ENCODE measurements at regions not wholly inside any gene's neighbourhood (a gene's known extent, or its start where the extent isn't known, plus 50 kb on each side); places are given as distances from the start of the nearest gene placed in this dataset.

DNA sequence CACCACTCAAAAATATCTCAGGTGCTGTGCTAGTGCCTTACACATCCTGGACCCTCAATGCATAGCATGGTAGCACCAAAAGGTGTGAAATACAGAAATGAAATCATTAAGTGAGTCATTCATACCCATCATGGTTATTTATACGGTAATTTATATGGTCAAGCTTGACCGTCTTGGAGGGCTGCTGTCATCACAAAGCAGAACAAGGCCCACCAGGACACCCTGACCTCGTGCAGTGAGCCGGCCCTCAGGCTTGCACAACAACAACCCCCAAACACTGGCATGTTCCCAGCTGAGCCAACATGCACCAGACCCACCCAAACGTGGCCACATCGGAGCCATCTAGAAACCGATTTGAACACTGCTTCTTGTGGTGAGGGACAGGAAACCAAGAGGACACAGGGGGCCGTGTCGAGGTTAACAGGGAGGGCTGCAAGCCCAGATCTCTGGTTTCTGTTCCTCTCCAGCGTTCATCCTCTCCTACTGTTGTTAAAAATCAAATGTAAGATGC is 378.5 kb upstream of the ID2 start:
- TF ChIP-seq, protein P1, sequence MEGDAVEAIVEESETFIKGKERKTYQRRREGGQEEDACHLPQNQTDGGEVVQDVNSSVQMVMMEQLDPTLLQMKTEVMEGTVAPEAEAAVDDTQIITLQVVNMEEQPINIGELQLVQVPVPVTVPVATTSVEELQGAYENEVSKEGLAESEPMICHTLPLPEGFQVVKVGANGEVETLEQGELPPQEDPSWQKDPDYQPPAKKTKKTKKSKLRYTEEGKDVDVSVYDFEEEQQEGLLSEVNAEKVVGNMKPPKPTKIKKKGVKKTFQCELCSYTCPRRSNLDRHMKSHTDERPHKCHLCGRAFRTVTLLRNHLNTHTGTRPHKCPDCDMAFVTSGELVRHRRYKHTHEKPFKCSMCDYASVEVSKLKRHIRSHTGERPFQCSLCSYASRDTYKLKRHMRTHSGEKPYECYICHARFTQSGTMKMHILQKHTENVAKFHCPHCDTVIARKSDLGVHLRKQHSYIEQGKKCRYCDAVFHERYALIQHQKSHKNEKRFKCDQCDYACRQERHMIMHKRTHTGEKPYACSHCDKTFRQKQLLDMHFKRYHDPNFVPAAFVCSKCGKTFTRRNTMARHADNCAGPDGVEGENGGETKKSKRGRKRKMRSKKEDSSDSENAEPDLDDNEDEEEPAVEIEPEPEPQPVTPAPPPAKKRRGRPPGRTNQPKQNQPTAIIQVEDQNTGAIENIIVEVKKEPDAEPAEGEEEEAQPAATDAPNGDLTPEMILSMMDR (IDR thresholded peaks at IDR 0.05): no peak
- TF ChIP-seq EZH2phosphoT487 (IDR thresholded peaks at IDR 0.05): no peak
